WTC11 (cell line): ENCODE measurements at regions not wholly inside any gene's neighbourhood (a gene's known extent, or its start where the extent isn't known, plus 50 kb on each side); places are given as distances from the start of the nearest gene placed in this dataset.
"Not testable (repeated sequence)": the region's sequence is repeated elsewhere in the genome, so short reads cannot be mapped to it uniquely, and the experiment has no call there.

Experiments
- CBFB ChIP-seq: sonication (generic); formaldehyde crosslinking; IDR thresholded peaks from 2 replicates; pipeline ENCODE4 v1.8.1; 2022; ENCODE audit warnings: mild to moderate bottlenecking, low read depth, missing genetic modification reagents
- MAX ChIP-seq: sonication (generic); formaldehyde crosslinking; IDR thresholded peaks from 2 replicates; pipeline ENCODE4 v1.8.0; 2022; ENCODE audit warnings: mild to moderate bottlenecking, missing genetic modification reagents
- ZNF416 ChIP-seq: fragments of 250-450 bp; sonication (Bioruptor Pico); IDR thresholded peaks from 2 replicates; pipeline ENCODE4 v1.9.0; 2021; ENCODE audit warnings: mild to moderate bottlenecking, inconsistent platforms
- TF ChIP-seq, protein P1 (sequence below): sonication (generic); formaldehyde crosslinking; IDR thresholded peaks from 2 replicates; pipeline ENCODE4 v1.8.1; 2023; ENCODE audit warnings: mild to moderate bottlenecking, missing genetic modification reagents
- TF ChIP-seq, protein P2 (sequence below): fragments of 200-600 bp; IDR thresholded peaks from 2 replicates; pipeline ENCODE4 v1.8.0; 2022; ENCODE audit warnings: antibody characterized with exemption

DNA sequence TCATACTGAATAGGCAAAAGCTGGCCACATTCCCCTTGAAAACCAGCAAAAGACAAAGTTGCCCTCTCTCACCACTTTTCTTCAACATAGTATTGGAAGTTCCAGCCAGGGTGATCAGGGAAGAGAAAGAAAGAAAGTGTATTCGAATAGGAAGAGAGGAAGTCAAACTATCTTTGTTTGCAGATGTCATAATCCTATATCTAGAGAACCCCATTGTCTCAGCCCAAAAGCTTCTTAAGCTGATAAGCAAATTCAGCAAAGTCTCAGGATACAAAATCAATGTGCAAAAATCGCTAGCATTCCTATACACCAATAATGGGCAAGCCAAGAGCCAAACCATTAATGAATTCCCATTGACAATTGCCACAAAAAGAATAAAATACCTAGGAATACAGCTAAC is 95.0 kb downstream of the CAPZA3 start:
- not testable (repeated sequence) for TF ChIP-seq ZNF416, CBFB, MAX (CRISPR knock-in tag)
- TF ChIP-seq, protein P1, sequence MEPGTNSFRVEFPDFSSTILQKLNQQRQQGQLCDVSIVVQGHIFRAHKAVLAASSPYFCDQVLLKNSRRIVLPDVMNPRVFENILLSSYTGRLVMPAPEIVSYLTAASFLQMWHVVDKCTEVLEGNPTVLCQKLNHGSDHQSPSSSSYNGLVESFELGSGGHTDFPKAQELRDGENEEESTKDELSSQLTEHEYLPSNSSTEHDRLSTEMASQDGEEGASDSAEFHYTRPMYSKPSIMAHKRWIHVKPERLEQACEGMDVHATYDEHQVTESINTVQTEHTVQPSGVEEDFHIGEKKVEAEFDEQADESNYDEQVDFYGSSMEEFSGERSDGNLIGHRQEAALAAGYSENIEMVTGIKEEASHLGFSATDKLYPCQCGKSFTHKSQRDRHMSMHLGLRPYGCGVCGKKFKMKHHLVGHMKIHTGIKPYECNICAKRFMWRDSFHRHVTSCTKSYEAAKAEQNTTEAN (CRISPR knock-in tag) = not testable (repeated sequence)
- TF ChIP-seq, protein P2, sequence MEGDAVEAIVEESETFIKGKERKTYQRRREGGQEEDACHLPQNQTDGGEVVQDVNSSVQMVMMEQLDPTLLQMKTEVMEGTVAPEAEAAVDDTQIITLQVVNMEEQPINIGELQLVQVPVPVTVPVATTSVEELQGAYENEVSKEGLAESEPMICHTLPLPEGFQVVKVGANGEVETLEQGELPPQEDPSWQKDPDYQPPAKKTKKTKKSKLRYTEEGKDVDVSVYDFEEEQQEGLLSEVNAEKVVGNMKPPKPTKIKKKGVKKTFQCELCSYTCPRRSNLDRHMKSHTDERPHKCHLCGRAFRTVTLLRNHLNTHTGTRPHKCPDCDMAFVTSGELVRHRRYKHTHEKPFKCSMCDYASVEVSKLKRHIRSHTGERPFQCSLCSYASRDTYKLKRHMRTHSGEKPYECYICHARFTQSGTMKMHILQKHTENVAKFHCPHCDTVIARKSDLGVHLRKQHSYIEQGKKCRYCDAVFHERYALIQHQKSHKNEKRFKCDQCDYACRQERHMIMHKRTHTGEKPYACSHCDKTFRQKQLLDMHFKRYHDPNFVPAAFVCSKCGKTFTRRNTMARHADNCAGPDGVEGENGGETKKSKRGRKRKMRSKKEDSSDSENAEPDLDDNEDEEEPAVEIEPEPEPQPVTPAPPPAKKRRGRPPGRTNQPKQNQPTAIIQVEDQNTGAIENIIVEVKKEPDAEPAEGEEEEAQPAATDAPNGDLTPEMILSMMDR = not testable (repeated sequence)
